Esophagus squamous epithelium (tissue), 4 donors: ENCODE measurements at regions not wholly inside any gene's neighbourhood (a gene's known extent, or its start where the extent isn't known, plus 50 kb on each side); places are given as distances from the start of the nearest gene placed in this dataset.

ENCODE experiments used
- CTCF ChIP-seq, 6 experiments: fragments of 450-650 bp in 4 of 6; fragments of 200-600 bp in 2 of 6; sonication (generic) in 2 of 6; IDR thresholded peaks; one replicate each; pipeline ENCODE4 v1.5.1; 2016 to 2019; ENCODE audit warnings: antibody characterized with exemption in 6 of 6, mild to moderate bottlenecking in 4 of 6, moderate library complexity in 4 of 6
- POLR2A ChIP-seq, 4 donors: fragments of 450-650 bp; IDR thresholded peaks; one replicate each; pipeline ENCODE4 v1.6.1; 2017; ENCODE audit warnings: antibody characterized with exemption in 4 of 4, mild to moderate bottlenecking in 4 of 4, moderate library complexity in 3 of 4

GRCh38 chr5:124276166-124276565 is 470.3 kb downstream of the ZNF608 start:
- TF ChIP-seq CTCF (IDR thresholded peaks at IDR 0.05) (no peak), POLR2A (IDR thresholded peaks at IDR 0.05) (no peak)
